Stimulated activated CD4-positive, alpha-beta T cell treated with anti-CD3 and anti-CD28 coated beads, Interleukin-4, amount 100 ng/mL, for 48 hours (primary cell): ENCODE measurements at regions not wholly inside any gene's neighbourhood (a gene's known extent, or its start where the extent isn't known, plus 50 kb on each side); places are given as distances from the start of the nearest gene placed in this dataset.
"Not testable (repeated sequence)": the region's sequence is repeated elsewhere in the genome, so short reads cannot be mapped to it uniquely, and the experiment has no call there.

ENCODE experiments used
- DNase-seq, 2 donors: peaks; one replicate each; pipeline ENCODE4 v3.0.0-alpha.2; 2020; ENCODE audit warnings: low read depth in 2 of 2

DNA sequence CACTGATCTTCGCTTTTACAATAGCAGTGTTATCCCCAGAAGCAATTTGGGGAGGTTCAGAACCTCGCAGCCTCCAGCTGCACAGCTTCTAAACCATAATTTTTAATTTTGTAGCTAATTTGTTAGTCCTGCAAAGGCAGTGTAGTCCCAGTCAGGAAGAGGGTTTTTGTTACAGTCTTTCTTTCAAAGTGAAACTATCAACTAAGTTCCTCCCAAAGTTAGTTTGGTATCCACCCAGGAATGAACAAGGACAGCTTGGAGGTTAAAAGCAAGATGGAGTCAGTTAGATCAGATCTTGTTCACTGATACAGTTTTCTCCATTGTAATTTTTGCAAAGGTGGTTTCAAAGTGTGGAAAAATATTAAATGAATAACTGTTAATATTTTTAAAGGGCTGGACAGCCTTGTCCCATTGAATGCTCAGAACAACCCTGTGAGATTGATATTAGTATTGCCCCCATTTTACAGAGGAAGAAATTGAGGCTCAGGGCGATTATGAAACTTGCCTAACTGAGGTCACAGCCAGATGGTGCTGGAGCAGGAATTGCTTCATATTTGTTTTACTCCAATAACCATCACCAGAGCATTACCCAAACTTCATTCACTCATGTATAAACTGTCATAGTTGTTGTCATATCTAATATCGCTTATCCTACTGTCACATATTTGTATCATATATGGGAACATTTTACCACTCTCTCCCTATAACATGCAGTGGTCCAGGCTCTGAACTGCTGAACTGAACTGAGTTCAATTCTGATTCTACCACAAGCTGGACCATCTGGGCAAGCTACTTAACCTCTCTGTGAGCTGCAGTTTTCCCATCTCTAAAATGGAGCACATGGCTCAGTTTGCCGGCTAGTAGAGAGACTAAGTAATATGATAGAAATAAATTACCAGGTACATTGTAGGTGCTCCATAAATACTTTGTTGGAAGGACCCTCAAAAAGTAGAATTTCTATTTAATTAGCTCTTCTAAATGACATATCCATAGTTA is 213.8 kb downstream of the BCAS1 start:
- DNase-seq, result no peak

DNA sequence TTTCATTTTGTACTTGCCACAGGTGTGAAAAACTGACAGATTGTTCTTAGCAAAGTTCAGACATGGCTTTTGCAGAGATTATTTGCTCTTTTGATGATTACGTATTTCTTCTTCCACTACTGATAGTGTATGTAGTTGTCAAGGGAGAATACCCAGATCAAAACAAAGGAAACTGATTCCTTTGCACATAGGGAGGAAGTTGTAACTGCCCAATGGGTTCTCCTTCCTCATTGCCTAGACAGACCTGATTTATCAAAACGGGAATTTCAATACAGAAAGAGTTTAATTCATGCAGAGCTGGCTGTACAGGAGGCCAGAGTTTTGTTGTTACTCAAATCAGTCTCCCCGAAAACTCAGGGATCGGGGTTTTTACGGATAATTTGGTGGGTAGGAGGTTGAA is 214.7 kb downstream of the BCAS1 start:
- no peak for DNase-seq

DNA sequence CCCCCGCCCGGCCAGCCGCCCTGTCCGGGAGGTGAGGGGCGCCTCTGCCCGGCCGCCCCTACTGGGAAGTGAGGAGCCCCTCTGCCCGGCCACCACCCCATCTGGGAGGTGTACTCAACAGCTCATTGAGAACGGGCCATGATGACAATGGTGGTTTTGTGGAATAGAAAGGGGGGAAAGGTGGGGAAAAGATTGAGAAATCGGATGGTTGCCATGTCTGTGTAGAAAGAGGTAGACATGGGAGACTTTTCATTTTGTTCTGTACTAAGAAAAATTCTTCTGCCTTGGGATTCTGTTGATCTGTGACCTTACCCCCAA is 215.8 kb downstream of the BCAS1 start:
- not testable (repeated sequence) for DNase-seq

DNA sequence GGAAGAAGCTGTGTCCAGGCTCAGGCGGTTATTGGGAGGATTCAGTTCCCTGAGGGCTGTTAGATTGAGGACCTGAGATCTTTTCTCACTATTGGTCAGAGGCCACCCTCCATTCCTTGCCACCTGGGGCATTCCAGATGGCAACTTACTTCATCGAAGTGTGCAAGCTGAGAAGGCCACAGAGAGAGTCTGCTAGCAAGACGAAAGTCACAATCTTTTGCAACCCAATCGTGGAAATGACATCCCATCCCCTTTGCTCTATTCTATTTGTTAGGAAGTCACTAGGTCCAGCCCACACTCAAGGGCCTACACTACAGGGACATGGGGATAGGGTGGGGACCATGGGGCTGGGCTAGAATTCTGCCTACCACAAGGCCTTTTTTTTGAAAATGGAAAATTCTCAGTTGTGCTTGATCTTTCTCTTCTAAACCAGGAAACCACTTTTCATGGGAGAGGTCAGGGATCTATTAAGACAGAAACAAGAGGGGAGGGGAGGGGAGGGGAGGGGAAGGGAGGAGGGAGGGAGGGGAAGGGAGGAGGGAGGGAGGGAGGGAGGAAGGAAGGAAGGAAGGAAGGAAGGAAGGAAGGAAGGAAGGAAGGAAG is 217.2 kb downstream of the BCAS1 start:
- DNase-seq, result no peak

DNA sequence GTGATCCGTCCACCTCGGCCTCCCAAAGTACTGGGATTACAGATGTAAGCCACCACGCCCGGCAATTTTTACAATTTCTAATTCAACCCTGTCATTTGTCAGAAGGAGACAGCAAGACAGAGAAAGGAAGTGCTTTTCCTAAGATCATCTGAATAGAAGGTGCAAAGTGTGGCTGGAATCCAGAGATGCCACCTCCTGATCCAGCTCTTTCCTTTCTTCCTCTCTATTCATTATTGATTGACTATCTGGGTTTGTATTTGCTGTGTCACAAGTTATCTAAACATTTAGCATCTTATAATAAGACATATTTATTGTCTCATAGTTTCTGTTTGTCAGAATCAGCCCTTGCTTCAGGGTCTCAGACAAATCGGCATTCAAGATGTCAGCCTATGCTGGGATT is 217.7 kb downstream of the BCAS1 start:
- DNase-seq, result no peak

DNA sequence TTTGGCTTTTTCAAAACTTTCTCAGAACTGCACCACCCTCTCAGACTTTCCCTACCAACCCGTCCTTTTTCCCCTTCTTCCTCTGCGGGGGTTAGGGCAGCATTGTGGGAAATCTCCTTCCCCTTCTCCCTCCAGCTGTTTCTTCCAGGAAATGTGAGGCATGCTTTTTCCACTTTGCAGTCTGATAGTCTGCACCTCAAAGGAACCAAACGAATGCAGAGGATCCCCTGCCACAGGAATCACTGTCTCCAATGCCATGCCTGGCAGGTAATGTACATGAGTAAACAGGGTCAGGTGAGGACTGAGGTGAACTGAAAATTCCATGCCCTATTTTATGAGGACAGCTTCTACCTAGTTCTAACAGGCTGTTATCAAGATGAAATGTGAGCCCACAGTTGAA is 218.4 kb downstream of the BCAS1 start:
- no peak for DNase-seq

DNA sequence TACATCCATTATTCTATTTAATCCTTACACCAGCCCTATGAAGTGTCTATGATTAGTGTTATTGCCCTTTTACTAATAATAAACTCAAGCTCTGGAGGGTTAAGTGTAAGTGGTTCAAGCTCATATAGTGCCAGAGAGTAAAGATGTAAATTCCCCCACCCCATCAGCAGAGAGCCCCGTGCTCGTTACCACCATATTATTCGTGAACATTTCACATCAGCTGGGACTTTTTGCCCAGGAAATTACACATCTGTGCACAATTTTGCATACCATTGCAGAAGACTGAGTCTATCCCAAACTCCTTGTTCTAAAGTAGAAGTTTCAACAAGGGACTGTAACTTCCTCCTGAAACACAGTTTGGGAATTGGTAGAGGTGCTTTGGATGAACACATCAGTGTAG is 220.1 kb downstream of the BCAS1 start:
- no peak for DNase-seq

DNA sequence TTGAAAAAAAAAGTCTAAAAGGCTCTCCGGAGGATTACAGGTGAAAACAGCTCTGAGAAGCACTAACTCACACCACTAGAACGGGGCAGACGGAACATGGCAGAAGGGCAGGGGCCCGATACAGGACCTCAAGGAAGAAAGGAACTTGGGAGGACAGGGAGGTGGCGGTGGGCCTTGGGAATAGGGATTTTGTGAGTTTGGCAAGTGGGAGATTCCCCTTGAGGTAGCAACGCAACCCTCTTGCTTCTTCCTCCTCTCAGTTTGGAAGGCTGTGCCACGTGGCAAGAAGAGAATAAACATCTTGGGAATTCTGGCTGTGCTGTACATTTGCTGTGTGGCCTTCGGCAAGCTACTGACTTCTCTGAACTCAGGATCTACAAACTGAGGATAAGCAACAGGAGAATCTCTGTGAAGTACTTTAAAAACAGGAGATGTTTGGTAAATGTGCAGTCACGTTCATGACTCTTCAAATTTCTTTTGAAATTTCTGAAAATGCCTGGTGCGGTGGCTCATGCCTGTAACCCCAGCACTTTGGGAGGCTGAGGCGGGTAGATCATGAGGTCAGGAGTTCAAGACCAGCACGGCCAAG is 220.8 kb downstream of the BCAS1 start:
- DNase-seq, result no peak

DNA sequence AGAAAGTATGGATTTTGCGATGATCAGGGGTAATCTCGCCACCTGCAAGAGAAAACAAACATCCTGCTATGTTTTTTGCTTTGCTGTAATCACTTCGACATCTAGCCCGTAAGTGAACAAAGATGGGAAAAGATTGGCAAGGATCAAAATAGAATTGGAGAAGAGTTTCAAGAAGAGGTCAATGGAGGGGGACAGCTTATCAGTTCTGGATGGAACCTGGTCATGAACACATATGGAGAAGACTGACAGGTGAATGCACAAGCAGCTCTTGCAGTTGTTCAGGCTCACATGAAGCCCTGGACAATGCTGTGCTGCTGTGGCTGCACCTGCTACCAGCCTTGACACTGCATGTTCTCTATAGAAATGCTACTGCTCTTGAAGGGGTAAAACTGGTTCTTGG is 222.1 kb downstream of the BCAS1 start:
- DNase-seq, result no peak

DNA sequence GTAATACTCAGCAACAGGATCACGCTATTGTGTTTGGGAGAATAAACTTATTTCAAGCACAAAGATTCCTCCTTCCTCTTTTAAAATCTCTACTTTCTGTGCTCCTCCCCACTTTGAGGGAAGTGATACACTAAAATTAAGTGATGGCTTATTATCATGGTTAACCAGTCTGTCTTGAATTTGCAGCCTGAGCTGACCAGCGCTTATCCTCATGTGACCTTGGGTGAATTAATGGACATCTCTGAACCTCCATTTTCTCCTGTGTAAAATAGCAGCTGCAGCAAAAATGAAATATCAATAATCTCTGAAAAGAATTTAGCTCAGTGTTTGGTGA is 222.6 kb downstream of the BCAS1 start:
- DNase-seq, result no peak

DNA sequence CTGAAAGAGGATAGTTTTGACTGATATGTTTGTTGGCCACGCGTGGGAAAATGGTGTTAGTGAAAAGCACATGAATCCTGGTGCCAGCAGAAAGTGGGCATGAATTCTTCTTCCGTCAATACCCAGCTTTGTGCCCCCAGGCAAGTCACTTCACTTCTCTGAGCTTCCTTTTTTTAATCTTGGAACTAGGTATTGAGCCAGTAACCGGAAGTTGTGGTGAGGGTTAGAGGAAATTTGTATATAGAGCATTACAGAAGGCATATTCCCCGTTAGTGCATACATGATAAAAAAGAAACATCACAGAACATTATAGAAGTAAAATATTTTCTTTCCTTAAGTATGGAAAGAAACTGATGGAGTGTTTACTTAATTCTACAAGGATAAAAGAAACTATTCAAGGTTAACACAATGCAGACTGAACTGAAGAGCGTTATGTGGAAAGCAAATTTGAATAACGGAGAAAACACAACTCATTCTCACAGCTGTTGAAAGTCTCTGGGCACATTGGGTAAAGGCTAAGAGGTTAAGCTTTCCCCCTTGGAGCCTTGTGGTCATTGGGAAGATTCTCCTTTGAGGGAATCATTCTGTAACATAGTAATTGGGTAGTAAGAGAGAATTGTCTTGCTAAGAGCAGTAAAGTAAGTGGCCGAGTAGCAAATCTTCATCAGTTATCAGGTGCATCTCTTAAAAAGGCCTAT is 223.1 kb downstream of the BCAS1 start:
- no peak for DNase-seq

DNA sequence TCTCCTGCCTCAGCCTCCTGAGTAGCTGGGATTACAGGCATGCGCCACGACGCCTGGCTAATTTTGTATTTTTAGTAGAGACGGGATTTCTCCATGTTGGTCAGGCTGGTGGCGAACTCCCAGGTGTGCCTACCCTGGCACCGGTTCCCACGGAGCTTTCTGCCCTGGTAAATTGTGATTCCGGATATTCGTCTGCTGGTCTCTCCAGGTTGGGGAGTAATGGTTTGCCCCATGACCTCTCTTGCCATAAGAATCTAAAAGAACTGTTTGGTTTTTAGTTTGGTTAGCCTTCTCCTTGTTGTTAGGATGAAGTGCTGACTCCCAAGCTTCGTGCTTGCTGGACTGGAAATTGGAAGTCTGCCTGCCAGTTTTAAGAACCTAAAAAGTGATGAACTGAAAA is 223.8 kb downstream of the BCAS1 start:
- DNase-seq, result no peak

DNA sequence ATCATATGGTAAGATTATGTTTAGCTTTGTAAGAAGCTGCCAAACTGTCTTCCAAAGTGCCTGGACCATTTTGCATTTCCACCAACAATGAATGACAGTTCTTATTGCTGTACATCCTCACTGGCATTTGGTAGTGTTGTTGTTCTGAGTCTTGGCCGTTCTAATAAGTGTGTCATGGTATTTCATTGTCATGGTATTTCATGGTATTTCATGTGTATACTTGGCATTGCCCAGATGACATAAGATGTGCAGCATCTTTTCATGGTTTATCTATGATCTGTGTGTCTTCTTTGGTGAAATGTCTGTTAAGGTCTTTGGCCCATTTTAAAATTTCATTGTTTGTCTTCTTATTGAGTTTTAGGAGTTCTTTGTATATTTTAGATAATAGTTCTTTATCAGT is 224.4 kb downstream of the BCAS1 start:
- no peak for DNase-seq

DNA sequence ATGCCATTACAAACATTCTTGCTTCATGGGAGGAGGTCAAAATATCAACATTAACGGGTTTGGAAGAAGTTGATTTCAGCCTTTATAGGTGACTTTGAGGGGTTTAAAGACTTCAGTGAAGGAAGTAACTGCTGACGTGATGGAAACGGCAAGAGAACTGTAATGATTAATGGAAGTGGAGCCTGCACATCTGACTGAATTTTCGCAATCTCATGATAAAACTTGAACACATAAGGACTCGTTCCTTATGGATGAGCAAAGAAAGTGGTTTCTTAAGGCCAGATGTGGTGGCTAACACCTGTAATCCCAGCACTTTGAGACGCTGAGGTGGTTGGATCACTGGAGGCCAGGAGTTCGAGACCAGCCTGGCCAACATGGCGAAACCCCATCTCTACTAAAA is 226.1 kb downstream of the BCAS1 start:
- DNase-seq, result no peak

DNA sequence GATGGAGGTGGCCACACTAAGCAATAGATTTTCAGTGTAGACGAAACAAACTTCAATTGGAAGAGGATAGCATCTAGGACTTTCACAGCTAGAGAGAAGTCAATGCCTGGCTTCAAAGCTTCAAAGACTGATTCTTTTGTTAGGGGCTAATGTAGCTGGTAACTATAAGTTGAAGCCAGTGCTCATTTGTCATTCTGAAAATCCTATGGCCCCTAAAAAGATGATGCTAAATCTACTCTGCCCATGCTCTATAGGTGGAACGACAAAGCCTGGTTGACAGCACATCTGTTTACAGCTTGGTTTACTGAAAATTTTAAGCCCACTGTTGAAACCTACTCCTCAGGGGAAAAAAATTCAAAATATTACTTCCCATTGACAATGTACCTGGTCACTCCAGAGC is 226.7 kb downstream of the BCAS1 start:
- DNase-seq, result no peak

DNA sequence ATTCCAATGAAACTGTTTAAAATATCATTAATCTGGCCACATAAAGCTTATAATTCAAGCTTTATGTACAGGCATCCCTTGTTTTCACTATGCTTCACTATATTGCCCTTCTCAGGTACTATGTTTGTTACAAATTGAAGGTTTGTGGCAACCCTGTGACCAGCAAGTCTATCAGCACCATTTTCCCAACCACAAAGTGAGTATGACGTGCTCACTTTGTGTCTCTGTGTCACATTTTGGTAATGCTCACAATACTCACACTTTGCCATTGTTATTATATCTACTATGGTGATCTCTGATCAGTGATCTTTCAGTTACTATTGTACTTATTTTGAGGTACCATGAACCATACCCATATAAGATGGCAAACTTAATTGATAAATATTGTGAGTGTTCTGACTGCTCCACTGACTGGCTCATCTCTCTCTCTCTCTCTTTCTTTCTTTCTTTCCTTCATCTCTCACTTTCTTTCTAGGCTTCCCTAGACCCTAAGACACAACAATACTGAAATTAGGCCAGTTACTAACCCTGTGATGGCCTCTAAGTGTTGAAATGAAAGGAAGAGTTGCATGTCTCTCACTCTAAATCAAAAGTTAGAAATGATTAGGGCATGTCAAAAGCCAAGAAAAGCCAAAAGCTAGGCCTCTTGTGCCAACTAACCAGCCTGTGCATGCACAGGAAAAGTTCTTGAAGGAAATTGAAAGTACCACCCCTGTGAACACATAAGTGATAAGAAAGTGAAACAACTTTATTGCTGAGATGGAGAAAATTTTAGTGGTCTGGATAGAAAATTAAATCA is 227.9 kb downstream of the BCAS1 start:
- no peak for DNase-seq

DNA sequence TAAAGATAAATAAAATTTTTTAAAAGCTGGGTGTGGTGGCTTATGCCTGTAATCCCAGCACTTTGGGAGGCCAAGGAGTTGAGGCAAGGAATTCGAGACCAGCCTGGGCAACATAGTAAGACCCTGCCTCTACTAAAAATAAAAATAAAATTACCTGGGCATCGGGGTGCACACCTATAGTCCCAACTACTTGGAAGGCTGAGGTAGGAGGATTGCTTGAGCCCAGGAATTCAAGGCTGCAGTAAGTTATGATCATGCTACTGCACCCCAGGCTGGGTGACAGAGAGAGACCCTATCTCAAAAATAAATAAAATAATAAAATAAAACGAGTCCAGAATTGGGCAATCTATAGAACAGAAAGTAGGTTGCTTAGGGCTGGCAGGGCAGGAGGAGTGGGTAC is 228.7 kb downstream of the BCAS1 start:
- DNase-seq, result no peak

DNA sequence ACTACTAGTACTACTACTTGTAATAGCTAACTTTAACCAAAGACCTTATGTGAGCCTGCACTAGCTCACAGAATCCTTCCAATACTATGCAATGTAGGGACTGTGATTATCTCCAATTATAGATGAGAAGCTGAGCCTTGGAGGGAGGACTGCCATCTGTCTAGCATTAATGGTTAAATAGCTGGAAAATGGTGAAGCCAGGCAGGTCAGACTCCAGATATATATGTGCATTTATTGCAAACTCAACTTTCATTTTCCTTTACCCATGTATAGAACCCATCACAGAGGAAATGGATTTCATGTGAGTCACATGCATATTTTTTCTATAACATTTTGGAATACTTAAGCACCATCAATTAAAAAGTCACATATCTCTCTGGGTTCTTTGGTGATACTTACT is 229.9 kb downstream of the BCAS1 start:
- no peak for DNase-seq

DNA sequence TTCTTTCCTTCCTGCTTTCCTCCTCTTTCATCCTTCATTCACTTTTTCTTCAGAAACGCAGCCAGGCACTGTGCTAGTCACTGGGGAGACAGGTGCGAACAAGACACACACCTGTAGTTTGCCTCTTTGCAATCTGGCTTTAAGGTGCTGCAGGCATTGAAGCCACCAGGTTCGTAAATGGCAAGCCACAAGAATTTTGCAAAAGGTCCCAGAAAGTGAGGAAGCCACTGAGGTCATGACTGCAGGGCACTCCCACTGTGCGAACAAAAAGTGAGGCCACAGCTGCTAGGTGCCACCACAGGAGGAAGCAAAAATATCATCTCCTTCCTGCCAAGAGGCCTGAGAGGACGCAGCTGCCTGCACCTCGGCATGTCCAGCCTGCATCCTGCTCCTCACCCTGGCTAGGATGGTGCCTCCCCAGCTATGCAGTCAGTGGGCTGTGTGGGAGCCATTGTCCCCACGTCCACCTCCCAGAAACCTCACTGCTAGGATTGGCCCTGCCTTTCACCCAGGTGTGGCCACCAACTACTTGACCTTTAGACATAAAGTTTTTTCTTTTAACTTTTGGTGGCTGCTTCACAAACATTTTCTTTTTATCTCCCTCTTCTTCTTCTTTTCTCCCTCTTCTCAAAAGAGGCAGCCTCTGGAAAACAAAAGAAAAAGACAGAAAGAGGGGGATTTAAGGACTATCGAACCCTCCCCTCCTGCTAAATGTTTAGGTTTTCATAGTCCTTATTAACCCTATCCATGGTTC is 230.8 kb downstream of the BCAS1 start:
- peak in 1 of 2 donors; percentile 14 for DNase-seq

DNA sequence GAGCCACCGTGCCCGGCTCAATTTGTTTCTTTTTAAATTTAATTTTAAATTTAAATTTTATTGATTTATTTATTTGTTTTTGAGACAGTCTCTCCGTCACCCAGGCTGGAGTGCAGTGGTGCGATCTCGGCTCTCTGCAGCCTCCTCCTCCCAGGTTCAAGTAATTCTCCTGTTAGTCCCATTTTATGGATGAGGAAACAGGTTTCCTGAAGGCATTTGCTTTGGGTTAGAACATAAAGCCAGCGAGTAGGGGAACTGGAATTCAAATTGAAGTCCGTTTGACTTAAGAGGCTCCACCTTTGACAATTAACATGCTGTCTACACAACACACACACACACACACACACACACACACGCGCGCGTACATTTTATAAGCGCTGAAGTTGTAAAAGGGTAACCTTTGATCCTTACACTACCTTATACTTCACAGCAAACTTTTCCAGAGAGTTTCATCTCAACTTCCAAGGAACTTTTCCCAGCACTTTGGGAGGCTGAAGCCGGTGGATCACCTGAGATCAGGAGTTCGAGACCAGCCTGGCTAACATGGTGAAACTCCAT is 232.0 kb downstream of the BCAS1 start:
- no peak for DNase-seq
